ENCODE measurements at regions not wholly inside any gene's neighbourhood (a gene's known extent, or its start where the extent isn't known, plus 50 kb on each side); places are given as distances from the start of the nearest gene placed in this dataset.
A peak's percentile ranks its signal among the peaks of the same experiment; 100 is the strongest.

GRCh38 chr15:96390986-96391385, 60.5 kb downstream of the NR2F2 start:
- DNase-seq = no peak

DNA sequence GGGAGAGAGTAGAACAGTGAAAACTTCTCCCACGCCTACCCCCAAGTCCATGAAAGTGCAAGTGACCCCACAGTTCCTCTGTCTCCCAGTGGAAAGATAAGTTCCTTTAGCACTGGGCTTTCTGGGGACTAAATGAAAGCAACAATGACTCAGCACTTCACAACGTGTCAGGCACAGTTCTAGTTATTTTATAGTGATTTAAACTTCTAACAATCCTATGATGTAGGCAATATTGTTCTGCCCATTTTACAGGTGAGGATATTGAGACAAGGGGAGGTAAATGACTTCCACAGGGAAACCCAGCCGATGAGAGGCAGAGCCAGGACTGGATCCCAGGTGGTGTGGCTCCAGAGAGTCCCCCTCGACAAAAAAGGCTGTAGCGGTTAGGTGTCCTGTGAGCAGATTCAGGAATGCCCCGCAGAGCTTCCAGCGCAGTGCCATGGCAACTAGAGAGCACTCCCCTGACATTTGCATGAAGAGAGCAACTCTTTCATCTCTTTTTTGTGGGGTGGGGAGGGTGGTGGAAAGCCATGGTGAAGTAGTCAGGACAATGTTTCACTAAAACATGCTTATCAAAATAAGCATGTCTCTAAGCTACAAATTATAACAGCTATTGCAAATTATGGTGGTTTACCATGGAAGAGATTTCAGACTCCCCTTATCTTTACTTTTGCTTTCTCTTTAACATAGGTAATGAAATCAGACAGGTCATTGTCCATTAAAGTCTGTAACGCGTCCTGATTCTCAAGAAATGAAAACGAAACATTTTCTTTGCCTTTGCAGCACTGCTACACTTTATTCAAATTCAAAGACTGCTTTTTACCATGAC, 62.1 kb downstream of the NR2F2 start:
- no peak for DNase-seq

- DNase-seq = no peak
Measured at GRCh38 chr15:96393209-96393513, 62.7 kb downstream of the NR2F2 start.

GRCh38 chr15:96395687-96396086, 65.2 kb downstream of the NR2F2 start:
- DNase-seq = no peak

DNA sequence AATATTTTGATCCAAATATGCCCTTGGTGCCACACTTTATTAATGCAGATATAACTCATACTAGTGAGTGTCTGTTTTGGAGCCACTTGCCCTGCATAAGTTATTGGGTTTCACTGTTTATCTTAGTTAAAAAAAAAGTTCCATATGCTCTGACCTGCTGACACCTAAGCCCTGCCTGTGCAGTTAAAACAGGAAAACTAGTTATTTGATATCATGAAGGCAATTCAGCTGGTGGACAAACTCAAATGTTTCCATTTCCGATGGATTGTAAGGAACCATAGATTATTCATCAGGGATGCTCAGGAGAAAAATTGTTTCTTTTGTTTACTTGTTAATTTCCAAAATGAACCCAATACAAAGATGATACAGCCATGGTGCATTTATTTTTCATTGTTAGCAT, 68.3 kb downstream of the NR2F2 start:
- DNase-seq = no peak

GRCh38 chr15:96402403-96402802, 71.9 kb downstream of the NR2F2 start:
- no peak for DNase-seq

- no peak for DNase-seq
Measured at GRCh38 chr15:96403071-96403470, 72.6 kb downstream of the NR2F2 start.

GRCh38 chr15:96403932-96404331, 73.4 kb downstream of the NR2F2 start:
- DNase-seq = no peak

GRCh38 chr15:96404560-96404959, 74.1 kb downstream of the NR2F2 start:
- DNase-seq = no peak

GRCh38 chr15:96406291-96406690, 75.8 kb downstream of the NR2F2 start:
- no peak for DNase-seq

DNA sequence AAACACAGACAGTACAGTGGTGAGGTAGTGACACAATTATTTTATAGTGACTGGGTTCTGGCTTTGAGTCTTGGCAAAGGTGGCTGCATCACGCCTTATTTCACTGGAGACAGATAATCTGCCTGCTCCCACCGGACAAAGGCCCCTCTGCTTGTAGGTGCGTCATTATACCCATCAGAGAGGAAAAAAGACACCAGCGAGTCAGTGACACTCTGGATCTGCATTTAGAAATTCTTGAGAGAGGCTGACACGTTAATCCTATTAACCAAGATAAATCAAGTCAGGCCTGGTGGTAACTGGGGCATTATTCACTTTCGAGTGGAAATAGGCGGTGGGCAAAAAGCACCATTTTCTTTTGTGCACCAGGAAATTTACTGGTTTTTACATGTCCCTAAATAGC, 76.2 kb downstream of the NR2F2 start:
- DNase-seq = no peak

DNA sequence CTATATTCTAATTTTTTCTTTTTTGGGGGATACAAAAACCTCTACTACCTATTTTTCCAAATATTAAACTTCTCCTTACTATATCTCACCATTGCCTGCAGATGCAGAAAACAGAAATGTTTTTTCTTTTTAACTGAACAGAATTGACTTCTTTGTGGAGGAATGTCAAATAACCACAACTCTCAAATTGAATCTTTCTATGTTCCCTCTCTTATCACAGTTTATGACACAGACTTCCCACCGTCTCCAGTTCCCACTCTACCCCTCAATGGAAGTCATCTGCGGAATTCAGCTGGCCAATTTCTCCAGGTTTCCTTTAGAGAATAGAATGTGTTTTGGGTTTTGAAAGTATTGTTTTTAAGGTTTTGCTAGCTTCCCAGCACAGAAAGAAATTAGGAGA, 77.0 kb downstream of the NR2F2 start:
- DNase-seq = no peak

DNA sequence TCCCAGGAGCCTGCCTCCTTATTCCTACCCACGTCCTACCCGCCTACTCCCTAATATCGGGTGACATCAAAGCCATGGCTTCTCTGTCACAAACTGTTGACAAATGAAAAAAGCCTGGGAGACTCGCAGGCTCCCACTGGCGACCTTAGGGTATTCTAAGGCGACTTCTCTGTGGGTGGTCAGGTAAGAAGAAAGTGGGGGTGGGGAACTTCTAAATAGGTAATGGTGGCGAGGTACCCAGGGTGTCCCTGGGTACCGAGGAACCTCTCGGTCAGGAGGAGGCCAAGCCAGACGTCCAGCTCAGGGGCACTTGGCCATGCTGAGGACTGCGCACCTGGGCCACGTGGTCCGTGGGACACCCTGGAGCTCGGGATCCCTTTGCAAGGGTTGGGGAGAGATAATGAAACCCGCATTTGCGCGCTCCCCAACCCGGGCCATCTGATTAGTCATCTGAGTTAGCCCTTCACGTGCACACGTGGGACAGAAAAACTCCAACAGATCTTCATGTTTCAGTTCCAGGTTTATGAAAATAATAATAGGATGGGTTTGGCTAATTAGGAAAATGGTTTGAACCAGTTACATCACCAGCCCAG, 78.2 kb downstream of the NR2F2 start:
- DNase-seq = no peak

DNA sequence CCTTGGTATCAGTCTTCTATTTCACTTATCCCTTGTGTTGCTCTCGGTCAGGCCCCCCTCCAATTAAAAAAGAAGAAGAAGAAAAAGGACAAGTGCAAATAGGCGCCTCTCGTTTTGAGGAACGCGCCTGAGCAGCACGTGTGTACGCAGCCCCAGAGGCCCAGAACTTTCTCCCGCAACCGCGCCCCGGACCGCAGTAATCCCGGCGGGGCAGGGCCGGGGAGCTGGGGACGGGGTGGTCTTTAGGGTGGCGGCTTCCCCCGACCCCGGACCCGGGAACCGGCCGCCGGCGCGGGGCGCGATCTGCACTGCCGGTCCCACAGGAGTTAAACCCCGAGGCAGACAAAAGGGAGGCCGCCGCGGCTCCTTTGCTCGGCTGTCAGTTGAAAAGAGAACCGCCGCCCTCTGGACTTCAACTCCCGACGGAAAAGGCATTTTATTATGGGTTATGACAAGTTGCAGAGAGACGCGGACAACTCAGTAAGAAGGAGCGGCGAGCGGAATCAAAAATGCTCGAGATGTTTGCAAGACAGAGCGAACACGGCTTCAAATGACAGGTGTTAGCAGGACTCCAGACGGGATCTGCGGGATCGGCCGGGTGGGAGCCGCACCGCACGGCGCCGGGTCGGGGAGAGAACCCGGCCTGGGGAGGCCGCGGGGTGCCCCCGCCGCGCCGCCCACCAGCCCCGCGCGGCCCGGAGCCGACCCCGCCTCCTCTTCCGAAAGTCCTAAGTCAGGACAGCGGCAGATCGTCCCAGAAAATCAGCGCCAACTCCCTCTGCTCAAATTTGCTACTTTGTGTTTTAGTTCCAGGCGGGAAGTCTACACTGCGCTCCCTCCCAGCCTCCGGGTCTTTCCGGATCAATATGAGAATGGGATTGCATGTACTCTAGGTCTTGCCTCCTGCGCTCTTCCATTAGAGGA, 79.0 kb downstream of the NR2F2 start:
- peak; percentile 31 for DNase-seq

DNA sequence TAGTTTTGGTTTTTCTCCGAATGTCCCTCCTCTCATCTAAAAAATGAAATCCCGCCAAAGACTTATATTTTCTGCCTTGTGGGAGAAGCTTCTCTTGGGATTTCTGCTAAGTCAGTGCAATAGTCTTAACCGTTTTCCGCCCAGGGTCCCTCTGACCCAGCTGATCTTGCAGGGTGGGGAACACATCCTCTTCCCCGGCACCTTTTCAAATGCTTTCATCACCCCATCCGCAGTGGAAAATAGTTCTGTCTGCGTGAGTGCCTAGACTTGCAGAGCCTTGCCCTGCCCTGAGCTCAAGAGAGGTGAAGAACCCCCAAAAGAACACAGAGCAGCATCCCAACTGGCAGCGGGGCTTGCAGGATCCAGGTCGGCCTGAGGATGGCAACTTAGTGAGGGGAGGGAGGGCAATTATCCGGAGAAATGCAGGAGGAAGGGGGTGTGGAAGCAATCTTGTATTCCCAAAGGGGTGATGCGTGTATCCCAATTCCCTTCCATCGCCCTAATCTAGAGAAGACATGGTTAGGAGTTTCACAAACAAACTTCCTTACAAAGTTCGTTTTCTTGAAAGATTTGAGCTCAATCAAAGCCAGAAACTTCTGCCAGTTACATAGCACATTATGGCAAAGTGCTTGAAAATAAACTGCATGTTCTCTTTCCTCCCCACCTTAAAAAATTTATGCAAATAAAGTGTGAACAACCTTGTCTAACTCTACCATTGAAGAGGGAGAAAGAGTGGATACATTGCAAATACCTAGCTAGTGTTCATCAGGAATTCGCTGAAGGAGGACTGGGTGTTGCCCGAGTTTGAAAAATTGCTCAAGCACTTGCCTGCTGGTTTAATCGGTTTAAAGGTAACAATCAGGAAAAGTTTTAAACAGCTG, 79.9 kb downstream of the NR2F2 start:
- DNase-seq = peak; percentile 27

- DNase-seq = no peak
Measured at GRCh38 chr15:96411056-96412031, 80.8 kb downstream of the NR2F2 start.

GRCh38 chr15:96412045-96412905, 81.8 kb downstream of the NR2F2 start:
- DNase-seq = no peak

DNA sequence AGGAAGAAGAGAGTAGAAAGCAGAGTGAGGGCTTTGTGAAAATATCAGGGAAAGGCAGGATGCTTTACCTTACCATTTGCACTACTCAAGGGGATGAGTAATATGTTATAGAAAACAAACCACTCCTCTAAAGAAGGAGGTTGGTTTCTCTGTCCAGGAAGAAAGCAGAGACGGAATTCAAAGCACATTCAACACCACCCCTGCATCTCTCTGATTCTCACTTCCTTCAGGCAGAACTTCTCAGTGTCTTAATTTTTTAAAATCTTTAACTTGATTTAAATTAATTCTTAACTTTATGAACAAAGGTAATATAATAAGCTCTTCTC, 82.4 kb downstream of the NR2F2 start:
- DNase-seq = no peak

- no peak for DNase-seq
Measured at GRCh38 chr15:96413657-96414056, 83.2 kb downstream of the NR2F2 start.

DNA sequence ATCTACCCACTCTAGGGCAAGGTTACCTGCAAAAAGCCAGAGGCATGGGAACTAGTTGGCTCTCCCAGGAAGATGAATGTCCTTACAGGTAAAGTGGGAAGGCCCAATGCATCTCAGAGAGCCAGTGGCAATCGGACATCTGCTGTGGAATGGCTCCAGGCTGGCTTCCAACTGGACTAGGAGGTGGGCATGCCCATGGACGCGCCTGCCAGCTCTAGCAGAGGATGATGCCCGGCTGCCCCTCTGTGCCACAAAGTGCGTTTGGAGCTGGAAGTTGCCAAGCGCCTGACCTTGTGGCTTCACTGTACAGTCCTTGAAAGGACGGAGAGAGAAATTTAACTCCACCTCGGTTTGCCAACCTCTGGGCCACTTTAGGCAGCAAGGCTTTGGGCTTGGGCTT, 84.4 kb downstream of the NR2F2 start:
- no peak for DNase-seq
